COLO668 (cell line): ENCODE measurements at regions not wholly inside any gene's neighbourhood (a gene's known extent, or its start where the extent isn't known, plus 50 kb on each side); places are given as distances from the start of the nearest gene placed in this dataset.
"Not testable (repeated sequence)": the region's sequence is repeated elsewhere in the genome, so short reads cannot be mapped to it uniquely, and the experiment has no call there.

Experiments
- DNase-seq: peaks from one replicate; lab custom pipeline; 2025; ENCODE audit not compliant: unreplicated experiment; lab: John Stamatoyannopoulos, UW

GRCh38 chr20:47862574-47863240 lies 77.4 kb upstream of the SULF2 start:
- no peak for DNase-seq

- no peak for DNase-seq
Observed at GRCh38 chr20:47861116-47861515, 75.8 kb upstream of the SULF2 start.

GRCh38 chr20:47860049-47860830 lies 75.0 kb upstream of the SULF2 start:
- DNase-seq: no peak

- DNase-seq: no peak
Observed at GRCh38 chr20:47859278-47859677, 74.0 kb upstream of the SULF2 start.

DNA sequence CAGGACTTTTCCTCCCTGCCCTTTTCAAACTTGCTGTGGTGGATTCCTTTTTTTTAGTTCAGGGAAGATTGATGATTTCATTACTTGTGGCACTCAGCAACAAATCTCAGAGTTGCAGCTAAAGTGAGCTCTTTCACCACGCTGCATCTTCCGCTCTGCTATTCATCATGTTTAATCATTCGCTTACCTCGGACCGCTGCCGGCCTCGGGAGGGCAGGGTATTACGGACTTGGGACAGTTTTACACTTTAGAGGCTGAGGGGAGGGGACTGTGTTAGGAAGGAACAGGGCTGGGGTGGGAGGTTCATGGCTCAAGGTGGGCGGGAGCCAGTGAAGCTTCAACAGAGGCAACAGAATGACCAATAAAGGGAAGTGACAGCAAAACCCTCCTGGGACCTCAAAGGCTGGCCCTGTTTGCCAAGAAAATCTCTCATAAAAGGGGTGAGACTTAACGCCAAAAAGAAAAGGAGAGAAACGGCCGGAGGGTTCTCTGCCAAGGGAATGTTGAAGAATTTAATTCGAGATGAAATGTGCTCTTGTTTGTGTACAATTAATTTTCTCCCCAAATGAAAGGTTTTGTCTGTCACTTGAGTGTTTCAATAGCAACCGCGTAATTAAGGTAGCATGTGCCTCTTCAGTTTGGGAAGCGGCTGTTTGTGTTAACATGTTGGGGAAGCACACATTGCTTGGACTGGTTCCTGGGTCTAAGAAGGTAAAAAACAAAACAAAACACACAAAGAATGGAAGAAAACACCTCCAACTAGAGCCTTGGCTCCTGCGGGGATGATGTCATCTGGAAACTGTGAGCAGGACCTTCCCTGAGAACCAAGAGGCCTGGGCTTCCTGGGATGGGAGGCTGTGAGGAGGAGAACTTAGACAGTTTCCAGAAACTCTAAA lies 72.5 kb upstream of the SULF2 start:
- no peak for DNase-seq

- no peak for DNase-seq
Observed at GRCh38 chr20:47857187-47857568, 71.9 kb upstream of the SULF2 start.

GRCh38 chr20:47855799-47856198 lies 70.5 kb upstream of the SULF2 start:
- DNase-seq: no peak

DNA sequence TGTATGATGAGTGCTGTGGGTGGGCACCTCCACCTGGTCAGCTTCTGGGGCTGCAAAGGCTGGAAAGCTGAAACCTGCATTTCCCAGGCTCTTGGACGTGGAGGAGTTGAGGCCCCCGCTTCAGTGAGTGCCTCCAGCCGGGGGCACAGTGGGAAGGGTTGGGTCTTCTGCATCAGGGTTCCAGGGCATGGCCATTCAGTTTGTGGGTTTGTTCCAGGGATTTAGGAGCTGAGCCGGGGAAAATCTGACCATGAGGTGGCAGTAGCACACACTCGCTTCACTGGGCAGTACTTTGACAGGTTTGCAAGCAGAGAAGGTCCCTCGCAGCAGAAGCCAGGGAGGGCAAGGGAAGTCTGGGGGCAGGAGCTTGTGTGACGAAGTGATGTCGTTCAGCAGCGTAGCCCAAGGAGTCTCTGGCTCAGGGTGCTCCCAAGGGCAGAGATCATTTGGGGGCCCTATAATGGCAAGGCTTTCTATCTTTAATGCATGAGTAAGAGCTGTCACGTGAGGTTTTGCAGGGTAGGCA lies 69.5 kb upstream of the SULF2 start:
- peak; percentile 17 for DNase-seq

DNA sequence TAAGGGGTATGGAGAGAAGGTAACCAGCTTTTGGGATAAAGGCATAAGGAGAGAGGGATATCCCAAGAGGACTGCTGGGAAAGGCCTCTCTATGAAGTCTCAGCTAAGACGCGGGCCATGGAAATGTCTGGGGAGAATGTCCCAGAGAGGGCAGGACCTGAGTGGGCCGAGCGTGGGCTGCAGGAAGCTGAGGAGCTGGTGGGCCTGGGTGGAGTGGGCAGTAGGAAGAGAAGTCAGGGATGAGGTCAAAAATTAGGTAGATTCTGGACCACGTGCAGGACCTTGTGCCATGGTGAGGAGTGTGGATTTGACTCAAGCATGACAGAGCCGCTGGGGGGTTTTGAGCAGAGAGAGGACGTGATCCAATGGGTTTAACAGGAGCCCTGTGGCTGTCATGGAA lies 66.5 kb upstream of the SULF2 start:
- DNase-seq: no peak

GRCh38 chr20:47850146-47850545 lies 64.9 kb upstream of the SULF2 start:
- no peak for DNase-seq

GRCh38 chr20:47849596-47849995 lies 64.3 kb upstream of the SULF2 start:
- no peak for DNase-seq

DNA sequence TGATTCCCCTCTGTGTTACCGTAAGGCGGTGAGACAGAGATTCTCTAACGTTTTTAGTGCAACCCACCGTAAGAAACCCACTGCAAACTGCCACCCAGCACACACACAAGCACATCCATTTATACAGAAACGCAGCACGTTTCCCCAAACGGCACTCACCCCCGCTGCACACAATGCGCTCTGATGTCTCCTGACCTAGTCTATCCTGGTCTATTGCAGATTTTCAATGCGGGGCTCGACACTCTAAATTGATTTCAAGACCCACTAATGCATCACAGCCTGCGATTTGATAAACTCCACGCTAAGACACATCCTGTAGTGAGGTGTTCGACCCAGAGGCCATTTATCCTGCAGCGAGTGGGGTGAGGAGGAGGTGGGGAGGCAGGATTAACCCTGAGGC lies 63.7 kb upstream of the SULF2 start:
- no peak for DNase-seq

DNA sequence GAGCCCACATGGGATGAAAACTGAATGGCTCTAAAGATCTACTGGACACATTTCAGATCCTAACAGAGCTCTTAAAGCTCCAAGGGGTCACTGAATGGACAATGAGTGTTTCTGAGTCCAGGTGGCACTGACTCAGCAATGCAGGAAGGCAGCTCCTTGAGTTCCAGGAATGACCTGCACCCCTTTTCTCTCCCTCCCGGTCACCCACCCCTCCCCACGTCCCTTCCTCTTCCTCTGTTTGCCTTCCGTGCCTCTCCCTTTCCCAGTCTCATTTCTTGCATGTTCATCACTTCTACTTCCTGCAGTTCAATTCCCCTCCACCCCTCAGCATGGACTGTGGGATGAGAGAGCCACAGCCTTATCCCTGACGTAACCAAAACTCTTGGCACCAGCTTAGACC lies 63.3 kb upstream of the SULF2 start:
- not testable (repeated sequence) for DNase-seq

DNA sequence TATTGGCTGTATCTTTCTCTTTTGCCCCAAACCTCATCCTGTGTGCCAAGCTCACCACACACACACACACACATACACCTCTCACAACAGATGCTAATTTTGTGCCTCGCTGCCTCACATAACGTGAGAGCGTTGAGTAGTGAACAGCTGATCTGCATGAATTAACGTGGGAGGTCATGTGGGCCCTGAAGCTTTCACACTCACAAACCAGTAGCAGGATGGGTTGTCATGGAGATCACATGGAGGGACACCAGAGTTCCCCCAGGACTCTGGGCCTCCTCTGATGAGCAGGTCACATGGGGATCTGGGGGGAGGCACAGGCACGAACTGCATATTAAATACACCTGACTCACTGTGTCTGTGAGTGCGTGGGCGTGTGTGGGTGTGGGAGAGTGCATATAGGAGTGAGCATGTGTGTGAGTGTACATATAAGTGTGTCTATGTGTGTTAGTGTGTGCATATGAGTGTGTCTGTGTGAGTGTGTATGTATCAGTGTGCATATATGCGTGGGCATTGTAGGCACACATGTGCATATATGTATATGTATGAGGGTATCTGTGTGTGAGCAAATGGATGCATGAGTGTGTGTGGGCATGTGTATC lies 62.7 kb upstream of the SULF2 start:
- no peak for DNase-seq

DNA sequence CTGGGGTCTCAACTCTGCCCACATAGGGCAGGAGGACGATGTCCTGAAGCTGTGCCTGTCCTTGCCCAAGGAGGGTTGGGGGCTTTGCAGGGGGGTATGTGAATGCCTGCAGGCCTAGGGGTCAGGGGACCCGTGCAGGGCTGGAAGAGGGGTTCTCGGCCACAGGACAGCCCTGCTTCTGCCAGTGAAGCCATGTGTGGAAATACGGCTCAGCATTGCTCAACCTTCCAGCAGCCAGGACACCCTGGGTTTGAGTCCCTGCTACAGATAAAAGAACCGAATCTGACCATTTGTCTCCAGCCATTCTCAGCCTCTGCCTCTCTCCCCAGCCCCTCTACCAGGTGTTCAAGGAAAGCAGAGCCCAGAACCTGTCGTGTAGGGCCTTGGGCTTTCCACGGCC lies 61.9 kb upstream of the SULF2 start:
- not testable (repeated sequence) for DNase-seq

- DNase-seq: not testable (repeated sequence)
Observed at GRCh38 chr20:47846651-47847050, 61.4 kb upstream of the SULF2 start.

GRCh38 chr20:47845382-47845977 lies 60.2 kb upstream of the SULF2 start:
- not testable (repeated sequence) for DNase-seq

DNA sequence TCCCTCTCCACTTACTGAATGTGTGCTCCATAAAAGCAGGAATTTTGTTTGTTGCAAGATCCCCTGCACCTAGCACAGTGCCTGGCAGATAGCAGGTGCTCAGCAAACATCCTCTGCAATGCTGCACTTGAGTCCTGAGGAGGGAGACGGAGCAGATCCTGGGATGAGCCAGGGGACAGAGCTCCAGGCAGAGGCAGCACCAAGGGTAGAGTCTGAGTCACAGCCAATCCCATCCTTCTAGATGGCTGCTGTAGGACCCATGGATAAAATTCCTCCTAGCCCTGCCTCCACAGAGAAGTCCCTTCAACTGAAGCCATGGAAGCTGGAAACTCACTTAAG lies 59.3 kb upstream of the SULF2 start:
- DNase-seq: not testable (repeated sequence)

GRCh38 chr20:47843886-47844567 lies 58.7 kb upstream of the SULF2 start:
- DNase-seq: no peak

DNA sequence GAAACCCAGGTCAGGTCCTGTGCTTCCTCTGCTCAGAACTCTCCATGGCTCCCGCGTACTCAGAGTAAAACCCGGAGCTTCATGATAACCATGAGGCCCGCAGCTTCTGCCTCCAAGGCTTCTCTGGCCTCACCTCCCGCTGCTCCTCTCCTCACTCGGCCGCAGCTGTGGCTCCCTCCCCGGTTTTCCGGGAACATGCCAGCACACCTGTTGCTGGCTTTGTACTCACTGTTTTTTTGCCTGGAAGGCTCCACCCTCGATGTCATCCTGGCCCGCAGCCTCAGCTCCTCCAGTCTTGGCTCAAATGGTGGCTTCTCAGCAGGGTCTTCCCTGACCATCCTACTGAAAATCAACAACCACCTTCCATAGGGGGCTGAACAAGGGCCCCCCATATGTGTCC lies 57.7 kb upstream of the SULF2 start:
- DNase-seq: not testable (repeated sequence)
